DMS153 treated with DMSO at 0.1 percent for 48 hours (cell line): ENCODE measurements at regions not wholly inside any gene's neighbourhood (a gene's known extent, or its start where the extent isn't known, plus 50 kb on each side); places are given as distances from the start of the nearest gene placed in this dataset.

Source experiments
- DNase-seq: peaks from one replicate; lab custom pipeline; 2025; ENCODE audit not compliant: unreplicated experiment; lab: John Stamatoyannopoulos, UW

DNA sequence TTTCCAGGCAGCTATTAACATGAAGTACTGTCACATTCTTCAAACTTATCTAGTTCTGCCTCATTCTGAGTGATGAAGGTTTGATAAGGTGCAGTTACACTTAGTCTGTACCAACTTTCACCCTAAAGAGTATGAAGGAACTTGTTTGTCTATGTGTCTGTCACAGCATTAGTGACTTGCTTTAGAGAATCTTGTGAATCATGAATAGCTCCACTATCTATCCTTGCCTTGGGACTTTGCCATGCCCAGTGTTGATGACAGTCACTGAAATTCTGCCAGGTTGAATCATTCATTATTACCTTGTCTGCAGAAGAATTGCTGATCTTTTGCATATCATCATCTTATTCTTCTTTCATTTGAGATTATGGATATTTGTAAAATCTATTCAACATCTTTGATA is 50.9 kb upstream of the A1CF start:
- no peak for DNase-seq

GRCh38 chr10:50937230-50937907 is 51.9 kb upstream of the A1CF start:
- peak; percentile 2 for DNase-seq

DNA sequence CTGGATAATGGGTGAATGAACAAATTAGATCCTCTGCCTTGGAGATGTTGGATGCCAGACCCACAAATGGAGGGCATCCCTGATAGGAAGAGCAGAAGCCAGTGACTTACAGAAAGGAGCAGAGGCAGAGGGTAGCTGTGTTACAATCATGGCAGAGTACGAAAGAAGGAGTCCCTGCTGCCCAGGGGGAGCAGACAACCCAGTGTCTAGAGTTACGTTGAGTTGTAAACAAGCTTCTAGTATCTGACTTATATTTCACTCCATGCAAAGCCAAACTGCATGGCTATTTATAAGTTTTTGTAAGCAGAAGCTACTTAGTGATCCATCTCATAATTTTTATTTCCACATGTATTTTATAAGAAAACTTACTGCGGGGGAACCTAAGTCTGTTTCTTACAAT is 56.2 kb upstream of the A1CF start:
- DNase-seq, result no peak

DNA sequence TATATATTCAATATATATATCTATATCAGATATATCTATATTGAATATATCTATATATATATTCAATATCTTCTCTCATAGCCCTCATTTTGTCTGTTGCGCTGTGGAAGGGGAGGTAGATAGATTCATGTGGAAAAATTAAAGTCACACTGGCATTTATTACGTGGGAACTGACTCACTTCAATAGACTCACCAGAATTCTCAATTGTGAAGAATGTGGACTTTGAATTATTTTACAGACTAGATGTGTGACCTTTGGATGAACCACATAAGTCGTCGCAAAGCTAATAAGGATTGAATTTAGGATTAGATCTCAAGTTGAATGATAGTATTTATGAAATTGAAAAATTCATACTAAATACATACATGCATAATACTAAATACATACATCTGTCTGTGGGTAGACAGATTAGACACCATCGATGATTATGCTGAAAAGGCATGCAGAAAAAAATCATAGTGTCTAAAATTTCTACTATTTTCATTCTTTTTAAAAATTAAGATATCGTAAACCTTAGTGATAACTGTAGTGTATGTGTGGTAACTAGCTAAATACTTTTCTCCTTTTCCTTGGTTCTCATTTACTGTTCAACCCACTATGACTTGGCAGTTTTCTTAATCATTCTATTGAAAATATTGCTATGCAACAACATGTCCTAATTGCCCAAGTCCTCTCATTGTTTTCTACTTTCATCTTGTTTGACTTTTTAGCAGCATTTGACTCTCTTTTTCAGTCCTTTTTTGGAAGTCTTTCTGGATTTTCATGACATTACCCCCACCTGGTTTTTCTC is 61.8 kb upstream of the A1CF start:
- DNase-seq, result no peak

- DNase-seq, result no peak
Measured at GRCh38 chr10:50951365-50951764, 65.9 kb upstream of the A1CF start.

DNA sequence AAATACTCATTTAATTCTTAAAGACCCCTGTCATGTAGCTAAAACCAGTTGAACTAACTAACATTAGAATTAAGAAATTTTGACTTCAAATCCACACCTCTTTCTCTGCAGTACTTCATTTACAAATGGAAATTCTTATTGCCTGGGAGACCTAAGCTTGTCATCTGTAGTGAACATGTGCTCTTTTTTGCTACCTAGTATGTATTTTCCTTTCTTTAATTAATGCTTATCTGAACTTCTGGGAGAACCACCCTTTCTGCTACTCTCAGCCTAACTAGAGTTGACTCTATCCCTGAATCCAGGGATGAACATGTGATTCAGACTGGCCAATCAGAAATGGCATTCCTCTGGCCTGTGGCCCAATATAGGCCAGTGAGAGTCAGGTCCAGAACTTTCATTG is 75.9 kb upstream of the A1CF start:
- no peak for DNase-seq

DNA sequence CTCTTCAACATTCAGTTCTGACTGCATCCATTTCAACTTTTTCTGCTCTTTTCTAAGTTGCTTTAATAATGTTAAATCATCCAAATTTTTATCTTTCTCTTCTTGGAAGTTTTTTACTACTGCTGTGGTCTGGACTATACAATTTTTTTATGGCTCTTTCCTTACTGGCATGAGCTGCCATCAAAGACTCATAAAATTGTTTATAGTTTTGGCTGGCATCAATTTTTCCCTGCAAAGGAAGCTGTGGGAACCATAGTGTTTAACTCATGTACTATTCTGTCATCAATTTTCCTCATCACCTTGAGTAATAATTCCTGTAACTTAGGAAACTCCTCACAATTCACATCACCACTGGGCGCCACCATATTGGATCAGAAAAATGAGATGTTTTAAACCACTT is 77.6 kb upstream of the A1CF start:
- DNase-seq, result no peak

GRCh38 chr10:50968386-50969091 is 83.1 kb upstream of the A1CF start:
- DNase-seq, result no peak

DNA sequence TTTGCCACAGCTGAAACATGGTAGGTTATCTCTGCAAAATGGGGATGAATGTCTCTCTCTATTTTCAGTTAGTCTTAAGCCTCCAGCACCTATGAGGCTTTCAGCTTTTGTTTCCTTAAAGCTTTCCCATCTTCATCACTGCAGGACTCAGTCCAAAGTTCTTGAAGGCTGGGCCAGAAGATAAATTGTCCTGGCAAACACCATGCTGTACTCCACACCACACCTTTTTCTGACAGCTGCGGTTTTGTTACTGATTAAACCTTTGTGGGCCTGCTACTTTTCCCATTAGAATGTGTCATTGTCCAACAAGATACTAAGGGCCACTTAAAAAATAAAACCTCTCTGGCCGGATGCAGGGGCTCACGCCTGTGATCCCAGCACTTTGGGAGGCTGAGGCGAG is 87.2 kb upstream of the A1CF start:
- no peak for DNase-seq

- DNase-seq, result no peak
Measured at GRCh38 chr10:50981385-50981784, 92.9 kb upstream of the PRKG1 start.

- no peak for DNase-seq
Measured at GRCh38 chr10:50981904-50982303, 92.4 kb upstream of the PRKG1 start.

DNA sequence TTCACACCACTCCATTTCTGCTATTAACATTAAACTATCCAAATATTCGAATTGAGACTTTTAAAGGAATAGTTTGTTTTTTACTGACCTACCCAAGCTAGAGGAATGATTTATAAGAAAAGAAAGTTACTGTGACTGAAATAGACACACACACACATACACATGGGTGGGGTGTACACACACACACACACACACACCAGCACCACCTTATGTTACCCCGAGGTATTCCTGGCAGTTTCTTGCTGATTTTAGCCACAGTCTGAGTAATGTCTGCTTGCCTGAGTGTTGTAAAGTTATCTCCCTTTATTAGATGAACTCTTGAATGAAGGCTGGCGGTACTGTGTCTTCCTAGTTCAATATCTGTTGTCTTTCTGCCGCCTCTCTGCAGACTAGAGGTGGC is 91.3 kb upstream of the PRKG1 start:
- DNase-seq, result no peak

GRCh38 chr10:50987934-50988333 is 86.4 kb upstream of the PRKG1 start:
- DNase-seq, result no peak

GRCh38 chr10:50988792-50989191 is 85.5 kb upstream of the PRKG1 start:
- DNase-seq, result no peak

- DNase-seq, result no peak
Measured at GRCh38 chr10:50990568-50991455, 83.5 kb upstream of the PRKG1 start.

- DNase-seq, result no peak
Measured at GRCh38 chr10:50991456-50992355, 82.6 kb upstream of the PRKG1 start.

DNA sequence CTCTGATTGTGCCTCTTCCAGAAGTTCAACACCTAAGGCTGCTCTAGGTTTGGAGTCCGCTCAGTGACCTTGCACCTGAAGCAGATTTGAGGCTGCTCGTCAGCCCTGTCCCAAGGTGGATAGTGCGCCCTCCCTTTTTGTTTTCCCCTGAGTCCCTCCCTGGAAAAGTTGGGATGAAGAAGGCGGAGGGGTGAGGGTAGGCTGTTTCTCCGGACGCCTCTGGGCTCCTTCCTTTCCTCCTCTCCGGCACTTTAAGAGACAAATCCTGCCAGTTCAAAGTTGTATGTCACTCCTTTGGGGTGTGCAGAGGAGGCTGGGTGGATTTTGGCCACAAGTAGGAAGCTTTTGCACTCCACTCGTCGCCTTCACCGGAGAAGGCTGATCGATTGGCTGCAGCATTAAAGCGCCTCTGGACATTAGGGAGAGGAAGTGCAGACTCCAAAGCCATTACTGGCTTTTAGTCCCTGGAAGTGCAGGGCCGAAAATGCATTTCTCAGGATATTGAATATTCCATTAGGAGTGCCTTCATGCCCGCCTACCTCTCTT is 81.9 kb upstream of the PRKG1 start:
- no peak for DNase-seq

- DNase-seq, result no peak
Measured at GRCh38 chr10:50992972-50993766, 81.1 kb upstream of the PRKG1 start.

DNA sequence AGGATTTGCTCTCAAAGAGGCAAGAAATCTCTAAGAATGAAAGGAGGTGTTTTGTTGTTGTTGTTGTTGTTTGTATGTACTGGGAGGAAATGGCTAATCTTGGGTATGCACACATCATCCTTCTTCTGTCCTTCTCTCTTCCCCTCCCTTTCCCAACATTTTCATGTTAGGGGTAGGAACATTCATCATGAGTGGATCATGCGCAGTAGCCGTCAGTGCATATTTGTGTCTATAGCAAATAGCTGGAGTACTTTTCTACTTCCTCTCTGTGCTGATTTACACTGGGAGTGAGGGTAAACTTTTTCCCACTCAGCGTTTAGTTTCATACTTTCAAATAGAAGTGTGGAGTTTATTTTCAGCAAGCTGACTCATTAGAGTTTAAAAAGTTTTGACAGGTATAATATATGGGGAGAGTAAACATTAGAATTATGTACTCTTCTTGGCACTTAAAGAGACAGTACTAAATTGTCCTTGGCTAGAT is 80.5 kb upstream of the PRKG1 start:
- DNase-seq, result no peak
